GM23338 (cell line): ENCODE measurements at regions not wholly inside any gene's neighbourhood (a gene's known extent, or its start where the extent isn't known, plus 50 kb on each side); places are given as distances from the start of the nearest gene placed in this dataset.
A peak's percentile ranks its signal among the peaks of the same experiment; 100 is the strongest.

Source experiments
- EZH2 ChIP-seq: fragments of 200-600 bp; sonication (generic); IDR thresholded peaks from one replicate; pipeline ENCODE4 v1.8.0; 2017; ENCODE audit warnings: antibody characterized with exemption, mild to moderate bottlenecking, low read depth; ENCODE audit not compliant: unreplicated experiment
- EZH2phosphoT487 ChIP-seq: fragments of 200-600 bp; sonication (generic); IDR thresholded peaks from one replicate; pipeline ENCODE4 v1.8.1; 2018; ENCODE audit warnings: antibody characterized with exemption; ENCODE audit not compliant: unreplicated experiment
- POLR2AphosphoS5 ChIP-seq: IDR thresholded peaks from 2 replicates; pipeline ENCODE4 v1.6.1; 2016; ENCODE audit warnings: antibody characterized with exemption, low read depth
- STAT1 ChIP-seq: IDR thresholded peaks from one replicate; pipeline ENCODE4 v1.6.1; 2016; ENCODE audit warnings: antibody characterized with exemption; ENCODE audit not compliant: unreplicated experiment
- ZNF114 ChIP-seq: fragments of 250-450 bp; sonication (Bioruptor Pico); IDR thresholded peaks from 2 replicates; pipeline ENCODE4 v1.5.0; 2020; ENCODE audit warnings: mild to moderate bottlenecking, moderate library complexity
- TF ChIP-seq, protein P1 (sequence below), 2 experiments: fragments of 200-600 bp in 1 of 2; sonication (generic) in 1 of 2; conservative IDR thresholded peaks; 2 replicates each; pipeline versions ENCODE4 v1.5.1 to v1.6.1; 2016 to 2017; ENCODE audit warnings: antibody characterized with exemption in 2 of 2, low read depth in 2 of 2, mild to moderate bottlenecking in 2 of 2, moderate library complexity in 1 of 2
- TF ChIP-seq, protein P2 (sequence below): IDR thresholded peaks from one replicate; pipeline ENCODE4 v1.6.1; 2018; ENCODE audit warnings: antibody characterized with exemption; ENCODE audit not compliant: unreplicated experiment

DNA sequence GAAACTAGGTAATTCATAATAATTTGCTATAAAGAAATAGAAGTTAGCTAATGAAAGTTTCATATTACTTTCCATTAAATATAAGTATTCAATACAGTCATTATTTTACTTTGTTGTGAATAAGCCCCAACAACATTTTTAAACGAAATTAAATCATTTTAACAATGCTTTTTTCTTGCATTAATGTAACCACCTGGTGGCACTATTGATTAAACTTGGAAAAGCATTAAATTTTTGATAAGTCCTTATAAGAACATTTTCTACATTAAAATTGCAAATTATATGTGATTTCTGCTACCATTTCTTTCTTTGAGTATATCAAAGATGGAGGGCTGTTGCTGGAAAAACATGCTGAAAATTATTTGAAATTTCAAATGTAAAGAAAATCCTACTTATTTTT lies 918.8 kb upstream of the TMPRSS15 start:
- TF ChIP-seq, protein P1, sequence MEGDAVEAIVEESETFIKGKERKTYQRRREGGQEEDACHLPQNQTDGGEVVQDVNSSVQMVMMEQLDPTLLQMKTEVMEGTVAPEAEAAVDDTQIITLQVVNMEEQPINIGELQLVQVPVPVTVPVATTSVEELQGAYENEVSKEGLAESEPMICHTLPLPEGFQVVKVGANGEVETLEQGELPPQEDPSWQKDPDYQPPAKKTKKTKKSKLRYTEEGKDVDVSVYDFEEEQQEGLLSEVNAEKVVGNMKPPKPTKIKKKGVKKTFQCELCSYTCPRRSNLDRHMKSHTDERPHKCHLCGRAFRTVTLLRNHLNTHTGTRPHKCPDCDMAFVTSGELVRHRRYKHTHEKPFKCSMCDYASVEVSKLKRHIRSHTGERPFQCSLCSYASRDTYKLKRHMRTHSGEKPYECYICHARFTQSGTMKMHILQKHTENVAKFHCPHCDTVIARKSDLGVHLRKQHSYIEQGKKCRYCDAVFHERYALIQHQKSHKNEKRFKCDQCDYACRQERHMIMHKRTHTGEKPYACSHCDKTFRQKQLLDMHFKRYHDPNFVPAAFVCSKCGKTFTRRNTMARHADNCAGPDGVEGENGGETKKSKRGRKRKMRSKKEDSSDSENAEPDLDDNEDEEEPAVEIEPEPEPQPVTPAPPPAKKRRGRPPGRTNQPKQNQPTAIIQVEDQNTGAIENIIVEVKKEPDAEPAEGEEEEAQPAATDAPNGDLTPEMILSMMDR (conservative IDR thresholded peaks at IDR 0.05; ENCODE audit: low read depth in 2 of 2) = peak in 1 of 2 experiments; percentile 54; a peak in 3 of 4 replicates
- TF ChIP-seq, protein P2, sequence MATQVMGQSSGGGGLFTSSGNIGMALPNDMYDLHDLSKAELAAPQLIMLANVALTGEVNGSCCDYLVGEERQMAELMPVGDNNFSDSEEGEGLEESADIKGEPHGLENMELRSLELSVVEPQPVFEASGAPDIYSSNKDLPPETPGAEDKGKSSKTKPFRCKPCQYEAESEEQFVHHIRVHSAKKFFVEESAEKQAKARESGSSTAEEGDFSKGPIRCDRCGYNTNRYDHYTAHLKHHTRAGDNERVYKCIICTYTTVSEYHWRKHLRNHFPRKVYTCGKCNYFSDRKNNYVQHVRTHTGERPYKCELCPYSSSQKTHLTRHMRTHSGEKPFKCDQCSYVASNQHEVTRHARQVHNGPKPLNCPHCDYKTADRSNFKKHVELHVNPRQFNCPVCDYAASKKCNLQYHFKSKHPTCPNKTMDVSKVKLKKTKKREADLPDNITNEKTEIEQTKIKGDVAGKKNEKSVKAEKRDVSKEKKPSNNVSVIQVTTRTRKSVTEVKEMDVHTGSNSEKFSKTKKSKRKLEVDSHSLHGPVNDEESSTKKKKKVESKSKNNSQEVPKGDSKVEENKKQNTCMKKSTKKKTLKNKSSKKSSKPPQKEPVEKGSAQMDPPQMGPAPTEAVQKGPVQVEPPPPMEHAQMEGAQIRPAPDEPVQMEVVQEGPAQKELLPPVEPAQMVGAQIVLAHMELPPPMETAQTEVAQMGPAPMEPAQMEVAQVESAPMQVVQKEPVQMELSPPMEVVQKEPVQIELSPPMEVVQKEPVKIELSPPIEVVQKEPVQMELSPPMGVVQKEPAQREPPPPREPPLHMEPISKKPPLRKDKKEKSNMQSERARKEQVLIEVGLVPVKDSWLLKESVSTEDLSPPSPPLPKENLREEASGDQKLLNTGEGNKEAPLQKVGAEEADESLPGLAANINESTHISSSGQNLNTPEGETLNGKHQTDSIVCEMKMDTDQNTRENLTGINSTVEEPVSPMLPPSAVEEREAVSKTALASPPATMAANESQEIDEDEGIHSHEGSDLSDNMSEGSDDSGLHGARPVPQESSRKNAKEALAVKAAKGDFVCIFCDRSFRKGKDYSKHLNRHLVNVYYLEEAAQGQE = no peak
- TF ChIP-seq POLR2AphosphoS5 = no peak
- TF ChIP-seq ZNF114 (CRISPR knock-in tag) = no peak
- no peak for TF ChIP-seq EZH2
- TF ChIP-seq STAT1 = no peak
- TF ChIP-seq EZH2phosphoT487 = no peak
